GM21360 (cell line): ENCODE measurements at regions not wholly inside any gene's neighbourhood (a gene's known extent, or its start where the extent isn't known, plus 50 kb on each side); places are given as distances from the start of the nearest gene placed in this dataset.

Experiments used
- ATAC-seq: cut with Tn5 transposase; IDR thresholded peaks from one replicate; pipeline ENCODE4 v1.9.1; 2021; ENCODE audit warnings: mild to moderate bottlenecking, moderate library complexity; ENCODE audit not compliant: unreplicated experiment

DNA sequence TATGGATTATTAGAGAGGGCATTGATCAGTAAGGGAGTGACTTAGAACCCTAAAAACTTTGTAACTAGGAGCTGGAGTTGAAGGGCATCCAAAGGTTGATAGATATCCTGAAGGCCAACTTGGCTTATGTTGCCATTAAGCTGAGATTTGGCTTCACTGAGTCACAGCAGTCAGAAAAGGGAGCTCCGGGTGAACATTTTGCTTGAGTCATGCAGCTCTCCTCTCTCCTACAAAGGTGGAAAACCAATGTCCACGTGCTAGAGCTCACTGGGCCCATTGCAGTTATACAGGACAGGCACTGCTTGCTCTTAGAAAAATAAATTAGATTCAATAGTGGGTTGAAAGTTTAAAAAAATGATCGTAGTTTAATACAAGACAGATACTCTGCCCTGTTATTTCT, 87.3 kb upstream of the LRIG3 start:
- ATAC-seq: no peak

- ATAC-seq: no peak
Measured at GRCh38 chr12:59005193-59005955, 85.1 kb upstream of the LRIG3 start.

DNA sequence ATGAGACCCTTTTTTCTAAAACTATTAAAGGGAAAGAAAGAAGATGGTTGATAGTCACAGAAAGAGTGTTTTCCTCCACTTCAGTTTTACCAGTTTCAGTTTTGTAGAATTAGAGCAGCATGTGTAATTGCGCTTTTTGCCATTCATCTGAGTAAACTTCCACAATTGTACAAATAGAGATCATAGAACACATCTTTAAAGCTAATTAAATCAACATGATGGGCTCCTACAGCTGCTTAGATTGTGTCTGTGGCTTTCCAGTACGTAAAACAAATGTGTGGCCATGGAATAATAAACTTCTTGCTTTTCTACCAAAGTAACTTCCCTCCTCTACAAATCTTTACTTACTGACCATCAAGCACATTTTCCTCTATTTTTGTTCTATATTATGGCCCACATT, 84.2 kb upstream of the LRIG3 start:
- ATAC-seq: no peak

DNA sequence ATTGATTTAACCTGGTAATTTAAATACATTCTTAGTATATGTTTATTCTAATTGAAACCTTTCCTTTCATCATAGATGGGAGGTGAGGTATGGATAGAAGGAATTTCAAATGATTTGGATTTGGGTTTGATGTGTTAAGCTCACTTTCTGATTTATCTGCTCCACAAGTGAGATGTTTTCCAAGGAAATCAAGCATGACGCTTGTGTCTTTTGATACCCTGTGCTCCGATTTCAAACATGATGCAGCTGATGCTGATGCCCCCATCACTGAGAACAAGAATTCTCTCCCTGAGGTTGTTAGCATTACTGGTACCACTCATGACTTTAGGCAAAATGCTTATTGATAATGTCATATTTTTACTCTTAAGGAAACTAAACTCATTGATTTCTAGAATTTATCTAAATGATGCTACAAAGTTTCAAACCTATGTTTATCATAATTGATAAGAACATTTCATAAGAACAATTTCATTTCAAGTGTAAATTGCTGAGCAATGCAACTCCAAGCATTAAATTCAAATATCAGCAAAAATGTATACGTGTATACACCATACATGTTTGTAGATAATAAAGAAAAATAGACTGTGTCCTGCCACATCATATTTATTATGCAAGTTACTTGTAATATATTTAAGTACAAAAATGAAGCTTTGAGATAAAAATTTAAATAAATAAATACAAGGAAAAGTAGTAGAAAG, 75.5 kb upstream of the LRIG3 start:
- ATAC-seq: no peak

DNA sequence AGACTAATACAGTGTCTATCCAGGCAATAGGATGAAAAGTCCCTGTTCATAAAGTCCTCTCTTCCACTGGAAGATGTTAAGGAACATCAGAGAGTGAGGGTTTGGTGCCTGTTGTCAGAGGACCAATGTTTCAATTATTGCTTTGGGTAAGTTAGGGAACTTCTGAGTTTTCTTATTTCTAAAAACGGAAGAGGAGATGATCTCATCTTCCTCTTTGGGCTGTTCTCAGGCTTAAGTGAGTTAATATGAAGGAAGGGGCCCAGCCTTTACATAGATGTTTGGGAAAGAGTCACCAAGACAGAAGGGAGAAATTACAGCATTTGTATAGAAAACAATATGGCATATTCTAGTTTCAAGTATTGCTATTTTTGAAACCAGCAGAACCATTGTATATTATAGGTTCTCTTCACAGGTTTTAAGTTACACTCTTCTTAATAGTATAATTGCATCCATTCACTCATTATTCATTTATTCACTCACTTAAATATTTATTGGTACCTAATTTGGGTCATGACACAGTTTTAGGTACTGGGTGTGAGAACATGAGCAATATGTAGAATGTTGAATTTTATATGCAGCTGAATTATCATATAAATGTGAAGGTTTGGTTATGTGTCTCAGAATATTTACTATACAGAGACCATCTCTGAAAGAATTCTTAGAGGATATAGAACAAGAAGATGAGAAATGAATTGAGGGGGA, 68.5 kb upstream of the LRIG3 start:
- ATAC-seq: no peak

DNA sequence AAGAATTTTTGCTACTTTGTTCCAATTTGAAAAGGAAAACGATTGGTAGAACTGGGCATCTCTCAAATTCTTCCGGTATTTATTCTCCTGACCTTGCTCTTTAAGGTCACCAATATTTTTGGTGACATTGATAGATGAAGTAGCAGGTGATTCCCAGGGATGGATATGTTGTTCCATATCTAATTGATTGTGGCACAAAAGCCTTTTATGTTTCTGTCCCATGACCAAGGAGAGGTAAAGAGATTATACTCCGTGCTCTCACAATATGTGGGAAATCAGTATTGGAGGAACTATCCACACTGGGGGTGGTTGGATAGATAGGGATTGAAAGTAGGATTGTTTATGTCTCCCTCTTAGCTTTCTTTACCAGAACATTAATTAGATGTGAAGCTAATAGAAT, 61.7 kb upstream of the LRIG3 start:
- no peak for ATAC-seq

DNA sequence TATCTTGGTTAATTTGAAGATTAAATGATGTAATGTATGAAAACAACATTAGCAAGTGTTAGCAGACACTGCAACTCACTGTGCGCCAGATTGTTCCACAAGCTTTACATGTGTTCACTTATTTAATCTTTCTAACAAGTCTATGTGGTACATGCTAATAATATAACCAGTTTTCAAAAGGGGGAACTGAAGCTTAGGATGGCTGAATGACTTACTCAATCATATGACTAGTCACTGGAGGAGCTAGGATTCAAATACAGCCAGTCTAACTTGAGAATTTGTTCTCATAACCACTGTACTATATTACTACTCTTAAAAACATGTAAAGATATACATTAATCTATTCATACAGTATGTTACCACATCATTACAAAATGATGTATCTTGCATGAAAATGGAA, 60.5 kb upstream of the LRIG3 start:
- no peak for ATAC-seq

- ATAC-seq: no peak
Measured at GRCh38 chr12:58978717-58979116, 58.4 kb upstream of the LRIG3 start.

DNA sequence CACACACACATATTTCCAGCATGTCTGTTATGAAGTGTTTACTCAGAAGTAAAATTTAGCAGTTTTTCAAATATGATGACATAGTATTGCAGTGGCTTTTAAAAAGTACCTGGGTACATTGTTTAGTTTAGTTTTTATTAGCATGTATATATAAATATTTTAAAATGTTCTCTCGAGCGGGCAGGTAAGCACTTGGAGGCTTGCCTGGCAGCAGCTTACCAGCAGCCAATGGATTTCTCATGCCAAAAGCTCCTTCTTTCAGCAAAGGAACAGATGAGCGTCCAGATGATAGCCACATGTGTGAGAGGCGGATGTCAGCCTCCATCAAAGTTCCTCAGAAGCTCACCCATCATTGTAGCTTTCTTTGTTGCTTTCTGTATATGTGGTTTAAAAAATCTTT, 57.2 kb upstream of the LRIG3 start:
- ATAC-seq: no peak

GRCh38 chr12:58976146-58976545, 55.8 kb upstream of the LRIG3 start:
- ATAC-seq: no peak
